NCI-H2107 treated with DMSO at 0.1 percent for 48 hours (cell line): ENCODE measurements at regions not wholly inside any gene's neighbourhood (a gene's known extent, or its start where the extent isn't known, plus 50 kb on each side); places are given as distances from the start of the nearest gene placed in this dataset.
A peak's percentile ranks its signal among the peaks of the same experiment; 100 is the strongest.
"Not testable (repeated sequence)": the region's sequence is repeated elsewhere in the genome, so short reads cannot be mapped to it uniquely, and the experiment has no call there.

Experiments used
- DNase-seq: peaks from one replicate; lab custom pipeline; 2025; ENCODE audit not compliant: unreplicated experiment; lab: John Stamatoyannopoulos, UW

- no peak for DNase-seq
These were observed 80.8 kb upstream of the METRNL start for GRCh38 chr17:82998637-82999036.

DNA sequence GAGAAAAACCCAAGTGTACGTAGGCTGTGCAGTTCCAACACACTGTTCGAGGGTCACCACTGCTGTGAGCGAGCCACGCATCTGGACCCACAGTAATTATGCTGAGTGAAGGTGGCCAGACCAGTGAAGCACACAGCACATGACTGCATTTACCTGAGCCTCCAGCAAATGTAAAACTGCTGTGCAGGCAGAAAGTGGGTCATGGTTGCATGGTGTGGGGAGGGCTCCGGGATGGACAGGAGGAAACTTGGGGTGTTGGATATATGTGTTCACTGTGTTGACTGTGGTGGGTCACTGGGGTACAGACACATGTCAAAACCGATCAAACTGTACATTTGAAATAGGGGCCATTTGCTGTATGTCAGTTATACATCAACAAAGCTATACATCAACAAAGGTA lies 78.7 kb upstream of the METRNL start:
- no peak for DNase-seq

GRCh38 chr17:83002118-83002805 lies 77.1 kb upstream of the METRNL start:
- DNase-seq: no peak

DNA sequence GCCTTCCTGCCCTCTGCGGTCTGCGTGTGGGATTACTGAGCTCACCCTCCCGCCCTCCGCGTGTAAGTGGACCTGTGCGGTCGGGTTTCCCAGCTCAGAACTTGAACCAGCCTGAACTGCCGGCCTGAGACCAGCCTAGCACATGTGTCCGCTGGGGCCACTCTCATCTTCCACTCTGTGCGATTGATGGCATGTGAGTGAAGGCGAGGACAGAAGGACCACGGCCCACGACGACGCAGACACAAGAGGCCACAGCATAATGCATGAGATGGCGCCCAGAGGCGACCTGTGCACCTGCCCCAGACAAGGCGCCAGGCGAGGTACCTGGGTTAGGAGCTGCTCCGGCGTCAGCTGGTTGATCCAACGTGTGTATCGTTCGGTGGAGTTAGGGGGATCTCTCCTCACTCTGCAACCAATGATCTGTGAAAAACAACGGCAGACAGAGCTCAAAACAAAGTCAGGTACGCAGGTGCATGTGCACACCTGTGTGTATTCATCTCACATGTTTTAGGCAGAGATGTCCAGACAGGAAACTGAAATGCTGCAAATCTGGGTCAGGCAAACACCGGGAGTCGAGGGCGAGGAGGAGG lies 74.5 kb upstream of the METRNL start:
- no peak for DNase-seq

DNA sequence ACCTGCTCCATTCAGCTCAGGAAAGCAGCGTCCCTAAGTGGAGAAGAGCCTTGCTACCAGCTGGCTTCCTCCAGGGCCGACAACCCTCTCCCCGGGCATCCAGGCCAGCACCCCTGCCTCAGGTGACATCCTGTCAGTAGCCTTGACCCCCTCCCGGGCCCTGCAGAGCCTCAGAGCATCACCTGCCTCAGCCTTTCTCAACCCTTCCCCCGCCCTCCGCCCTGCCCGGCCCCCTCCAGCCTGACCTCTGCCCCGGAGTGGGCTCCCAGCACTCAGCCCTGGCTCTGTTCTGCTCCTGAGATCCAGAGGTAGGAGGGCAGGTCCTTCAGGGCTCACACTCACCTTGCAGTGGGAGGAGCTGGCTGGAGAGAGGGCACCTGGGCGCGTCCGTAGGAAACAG lies 73.8 kb upstream of the METRNL start:
- no peak for DNase-seq

- DNase-seq: no peak
These were observed 72.6 kb upstream of the METRNL start for GRCh38 chr17:83006515-83007455.

DNA sequence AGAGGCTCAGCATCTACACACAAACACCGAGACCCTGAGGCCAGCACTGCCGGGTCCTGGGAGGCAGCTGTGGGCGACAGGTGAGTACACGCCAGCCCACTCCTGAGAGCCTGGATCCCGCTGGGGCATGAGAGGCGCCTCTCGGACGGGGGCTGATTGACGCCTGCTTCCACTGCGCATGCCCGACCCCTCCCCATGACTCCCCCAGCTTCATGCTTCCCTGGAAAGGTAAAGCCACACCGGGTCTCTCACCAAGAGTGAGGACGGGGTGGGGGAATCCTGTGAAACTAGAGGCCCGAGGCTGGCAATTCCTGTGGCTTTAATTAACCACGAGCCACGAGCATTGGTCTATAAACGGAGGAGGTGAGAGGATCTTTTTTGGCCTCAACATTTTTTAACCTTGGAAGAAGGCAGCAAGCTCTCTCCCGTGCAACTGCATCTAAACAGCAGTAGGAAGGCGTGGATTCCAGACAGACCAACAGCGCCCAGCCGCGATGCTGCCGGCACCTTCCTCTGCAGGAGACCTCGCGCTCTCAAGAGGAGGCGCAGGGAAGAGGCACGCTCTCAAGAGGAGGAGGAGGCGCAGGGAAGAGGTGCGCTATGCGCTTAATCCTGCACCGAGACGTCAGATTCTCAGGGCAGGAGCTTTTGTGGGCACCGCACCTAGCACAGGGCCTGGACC lies 71.8 kb upstream of the METRNL start:
- DNase-seq: peak; percentile 28

GRCh38 chr17:83008186-83008510 lies 71.3 kb upstream of the METRNL start:
- no peak for DNase-seq

- DNase-seq: no peak
These were observed 70.9 kb upstream of the METRNL start for GRCh38 chr17:83008526-83008925.

GRCh38 chr17:83009414-83010205 lies 69.8 kb upstream of the METRNL start:
- no peak for DNase-seq

DNA sequence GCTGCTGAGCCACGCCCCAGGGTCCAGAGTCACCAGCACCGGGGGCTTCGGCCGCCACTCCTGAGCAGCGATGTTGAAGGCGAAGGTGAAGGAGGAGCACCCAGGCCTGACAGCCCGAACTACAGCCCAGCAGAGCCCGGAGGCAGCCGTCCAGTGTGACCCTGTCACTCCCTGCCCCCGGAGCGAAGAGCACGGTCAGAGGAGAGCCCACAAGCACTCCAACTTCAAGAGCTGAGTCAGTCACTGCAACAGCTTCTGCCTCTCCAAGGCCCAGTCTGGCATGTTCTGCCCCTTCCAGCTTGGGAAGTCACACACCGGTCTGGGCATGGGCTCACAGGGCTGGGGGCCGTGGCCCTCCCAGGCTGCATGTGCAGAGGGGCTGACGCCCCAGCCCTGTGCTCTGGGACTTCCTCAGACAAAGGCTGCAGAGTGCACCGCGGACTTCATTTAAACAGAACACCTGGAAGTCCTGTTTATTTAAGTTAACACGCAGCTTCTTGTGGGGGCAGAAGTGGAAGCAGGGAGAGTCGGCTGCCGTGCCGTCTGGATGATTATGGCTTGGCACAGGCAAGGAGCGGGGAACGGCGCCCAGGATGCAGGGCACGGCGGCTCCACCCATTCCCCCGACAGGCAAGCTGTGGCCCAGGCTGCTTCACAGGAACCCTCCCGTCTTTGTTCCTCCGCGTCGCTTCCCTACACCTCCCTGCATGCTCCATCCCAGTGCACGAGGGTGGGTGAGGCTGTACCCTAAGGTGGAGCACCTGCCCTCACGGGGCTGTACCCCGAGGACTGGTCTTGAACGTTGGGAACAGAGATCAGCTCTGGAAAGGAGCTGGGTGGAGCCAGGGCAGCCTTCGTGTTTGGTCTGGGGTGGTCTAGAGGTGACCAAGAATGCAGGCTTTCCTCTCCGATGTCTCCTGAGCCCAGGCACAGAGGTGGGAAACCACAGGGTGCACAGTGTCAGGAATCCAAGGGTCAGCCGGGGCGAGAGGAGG lies 68.9 kb upstream of the METRNL start:
- DNase-seq: no peak

DNA sequence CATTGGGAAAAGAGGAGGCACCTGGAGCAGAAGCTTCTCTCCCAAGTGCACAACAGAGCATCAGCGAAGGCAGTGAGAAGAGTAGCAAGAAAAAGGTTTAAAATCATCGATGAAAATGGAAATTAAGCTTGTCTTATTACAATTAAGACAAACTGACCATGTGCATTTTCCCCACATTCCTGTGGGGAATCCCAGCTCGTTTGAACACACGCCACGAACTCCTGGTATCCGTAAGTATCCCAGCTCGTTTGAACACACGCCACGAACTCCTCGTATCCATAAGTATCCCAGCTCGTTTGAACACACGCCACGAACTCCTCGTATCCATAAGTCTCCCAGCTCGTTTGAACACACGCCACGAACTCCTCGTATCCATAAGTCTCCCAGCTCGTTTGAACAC lies 67.7 kb upstream of the METRNL start:
- not testable (repeated sequence) for DNase-seq

GRCh38 chr17:83012200-83012785 lies 67.1 kb upstream of the METRNL start:
- no peak for DNase-seq

DNA sequence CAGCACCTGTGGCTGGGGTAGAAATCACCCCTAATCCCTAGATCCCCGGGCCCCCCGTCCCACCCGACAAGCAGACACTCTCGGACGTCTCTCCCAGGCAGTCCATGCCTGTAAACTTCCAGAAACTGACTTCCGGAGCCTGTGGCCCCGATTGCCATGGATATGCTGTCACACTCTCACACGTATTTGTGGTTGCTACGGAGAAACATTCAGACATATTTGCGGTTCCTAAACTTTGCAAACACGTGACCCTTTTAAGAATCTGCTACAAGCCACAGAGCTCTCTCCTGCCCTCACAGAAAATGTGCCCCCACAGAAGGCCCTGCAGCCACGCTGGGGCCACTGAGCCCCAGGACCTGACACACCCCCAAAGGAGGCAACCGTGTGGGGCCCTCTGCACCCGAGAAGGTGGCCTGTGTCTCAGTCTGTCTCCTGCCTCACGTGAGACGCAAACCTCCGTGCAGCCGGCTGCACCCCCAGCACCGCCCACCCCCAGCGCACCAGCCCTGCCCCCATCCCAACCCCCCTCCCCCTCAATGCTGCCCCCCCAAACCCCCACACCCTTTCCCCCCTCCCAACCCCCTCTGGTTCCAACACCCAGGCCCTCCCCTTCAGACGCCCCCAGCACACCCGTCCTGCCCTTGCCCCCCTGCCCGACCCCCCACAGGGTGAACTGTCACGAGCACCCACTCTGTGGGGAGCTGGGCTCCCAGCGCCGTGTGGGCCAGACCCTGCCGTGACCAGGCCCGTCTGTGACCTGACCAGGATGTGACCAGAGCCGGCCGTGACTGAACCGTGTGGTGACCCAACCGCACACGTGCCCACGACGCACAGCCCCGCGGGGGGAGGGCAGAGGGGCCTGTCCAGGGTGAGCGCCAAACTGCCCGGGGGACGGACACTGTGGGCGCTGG lies 66.3 kb upstream of the METRNL start:
- DNase-seq: no peak

GRCh38 chr17:83013779-83014117 lies 65.7 kb upstream of the METRNL start:
- DNase-seq: no peak

DNA sequence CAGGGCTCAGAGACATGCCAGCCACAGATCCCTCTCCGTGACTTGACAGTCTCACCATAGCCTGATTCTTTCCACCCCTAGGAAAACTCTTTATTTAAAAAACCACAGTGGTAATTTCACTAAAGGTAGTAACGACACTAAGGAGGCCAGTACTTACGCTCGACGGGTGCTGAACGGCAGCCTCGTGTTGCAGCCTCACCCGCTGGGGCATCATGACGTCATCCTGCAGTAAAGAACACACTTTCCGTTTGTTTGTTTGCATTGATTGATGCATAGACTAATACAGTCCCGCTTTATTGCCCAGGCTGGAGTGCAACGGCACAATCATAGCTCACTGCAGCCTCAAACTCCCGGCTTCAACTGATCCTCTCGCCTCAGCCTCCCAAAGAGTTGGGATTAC lies 65.1 kb upstream of the METRNL start:
- DNase-seq: no peak

GRCh38 chr17:83014940-83015910 lies 64.2 kb upstream of the METRNL start:
- no peak for DNase-seq
